Transverse colon (tissue), 4 donors: ENCODE measurements at regions not wholly inside any gene's neighbourhood (a gene's known extent, or its start where the extent isn't known, plus 50 kb on each side); places are given as distances from the start of the nearest gene placed in this dataset.
A peak's percentile ranks its signal among the peaks of the same experiment; 100 is the strongest.
"Not testable (repeated sequence)": the region's sequence is repeated elsewhere in the genome, so short reads cannot be mapped to it uniquely, and the experiment has no call there.

Experiments used
- DNase-seq: peaks from one replicate; pipeline ENCODE4 v3.0.0-alpha.2; 2019
- H3K27ac ChIP-seq, 4 donors: fragments of 200-600 bp; sonication (generic); 2 replicates each; pipeline ENCODE4 v1.5.1; 2016 to 2018; ENCODE audit warnings: inconsistent platforms in 4 of 4
- H3K27me3 ChIP-seq: fragments of 200-600 bp; sonication (generic); 2 replicates; pipeline ENCODE4 v1.5.1; 2017; ENCODE audit warnings: inconsistent platforms
- H3K36me3 ChIP-seq, 4 donors: fragments of 200-600 bp; sonication (generic); 2 replicates each; pipeline ENCODE4 v1.5.1; 2017 to 2019; ENCODE audit warnings: inconsistent platforms in 4 of 4
- H3K4me1 ChIP-seq, 4 donors: fragments of 200-600 bp; sonication (generic); 2 replicates each; pipeline ENCODE4 v1.5.1; 2017 to 2020; ENCODE audit warnings: inconsistent platforms in 4 of 4
- H3K4me3 ChIP-seq, 4 donors: fragments of 200-600 bp; sonication (generic); 1 replicate in 1 of 4; 2 replicates in 3 of 4; pipeline versions ENCODE4 v1.5.1 to v1.6.1; 2017 to 2019; ENCODE audit warnings: inconsistent platforms in 4 of 4
- H3K9me3 ChIP-seq, 2 donors: fragments of 200-600 bp; sonication (generic); 2 replicates each; pipeline ENCODE4 v1.5.1; 2017 to 2019; ENCODE audit warnings: inconsistent platforms in 2 of 2
- EP300 ChIP-seq: sonication (generic); formaldehyde crosslinking; IDR thresholded peaks from one replicate; pipeline ENCODE4 v1.6.1; 2017; ENCODE audit warnings: antibody characterized with exemption, low read depth
- POLR2A ChIP-seq: fragments of 450-650 bp; IDR thresholded peaks from one replicate; pipeline ENCODE4 v1.6.1; 2016; ENCODE audit warnings: antibody characterized with exemption, mild to moderate bottlenecking, moderate library complexity
- POLR2AphosphoS5 ChIP-seq, 3 donors: sonication (generic); formaldehyde crosslinking; IDR thresholded peaks; one replicate each; pipeline ENCODE4 v1.6.1; 2016; ENCODE audit warnings: antibody characterized with exemption in 3 of 3
- WGBS, 2 donors: methylation state at CpG; one replicate each; pipeline ENCODE4 v1.1.5; 2018; ENCODE audit warnings: low coverage in 1 of 2; 5-methylcytosine and 5-hydroxymethylcytosine counted together
- in situ Hi-C, 4 donors: fragments of 200-750 bp; cut with MboI; loops; one replicate each; pipeline versions ENCODE4 v1.15.0 to v1.15.1; 2017; ENCODE audit warnings: low sequenced_read_pairs in 3 of 4, low pct_ligation_motif_present in 1 of 4, low pct_unique_long_range_greater_than_20kb in 1 of 4
- intact Hi-C: fragments of 100-400 bp; cut with DNase I; formaldehyde crosslinking; loops from one replicate; pipeline ENCODE4 v1.15.1; 2023; ENCODE audit warnings: low total_unique reads
- TF ChIP-seq, protein P1 (sequence below), 5 experiments: fragments of 200-600 bp in 3 of 5; fragments of 450-650 bp in 2 of 5; sonication (generic) in 3 of 5; IDR thresholded peaks; 1 replicate in 2 of 5; 2 replicates in 3 of 5; pipeline ENCODE4 v1.5.1; 2016 to 2017; ENCODE audit warnings: antibody characterized with exemption in 5 of 5, inconsistent platforms in 3 of 5, mild to moderate bottlenecking in 2 of 5, moderate library complexity in 1 of 5

DNA sequence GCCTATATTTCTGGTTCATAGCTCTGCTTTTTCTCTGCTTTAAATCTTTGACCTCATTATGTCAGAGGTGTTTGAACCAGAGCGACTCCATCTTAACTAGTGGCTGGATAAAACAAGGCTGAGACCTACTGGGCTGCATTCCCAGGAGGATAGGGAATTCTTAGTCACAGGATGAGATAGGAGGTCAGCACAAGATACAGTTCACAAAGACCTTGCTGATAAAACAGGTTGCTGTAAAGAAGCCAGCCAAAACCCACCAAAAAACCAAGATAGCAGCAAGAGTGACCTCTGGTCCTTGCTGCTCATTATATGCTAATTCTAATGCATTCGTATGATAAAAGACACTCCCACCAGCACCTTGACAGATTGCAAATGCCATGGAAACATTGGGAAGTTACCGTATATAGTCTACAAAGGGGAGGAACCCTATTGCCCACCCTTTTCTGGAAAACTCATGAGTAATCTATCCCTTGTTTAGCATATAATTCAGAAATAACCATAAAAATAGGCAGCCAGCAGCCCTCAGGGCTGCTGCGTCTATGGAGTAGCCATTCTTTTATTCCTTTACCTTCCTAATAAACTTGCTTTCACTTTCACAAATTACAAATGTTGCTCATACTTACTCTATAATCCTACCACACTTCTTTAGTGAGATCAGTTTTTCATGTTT, 193.9 kb downstream of the NAF1 start:
- no peak for TF ChIP-seq EP300
- TF ChIP-seq POLR2A: no peak
- TF ChIP-seq POLR2AphosphoS5 (IDR thresholded peaks at IDR 0.05): no peak
- TF ChIP-seq, protein P1, sequence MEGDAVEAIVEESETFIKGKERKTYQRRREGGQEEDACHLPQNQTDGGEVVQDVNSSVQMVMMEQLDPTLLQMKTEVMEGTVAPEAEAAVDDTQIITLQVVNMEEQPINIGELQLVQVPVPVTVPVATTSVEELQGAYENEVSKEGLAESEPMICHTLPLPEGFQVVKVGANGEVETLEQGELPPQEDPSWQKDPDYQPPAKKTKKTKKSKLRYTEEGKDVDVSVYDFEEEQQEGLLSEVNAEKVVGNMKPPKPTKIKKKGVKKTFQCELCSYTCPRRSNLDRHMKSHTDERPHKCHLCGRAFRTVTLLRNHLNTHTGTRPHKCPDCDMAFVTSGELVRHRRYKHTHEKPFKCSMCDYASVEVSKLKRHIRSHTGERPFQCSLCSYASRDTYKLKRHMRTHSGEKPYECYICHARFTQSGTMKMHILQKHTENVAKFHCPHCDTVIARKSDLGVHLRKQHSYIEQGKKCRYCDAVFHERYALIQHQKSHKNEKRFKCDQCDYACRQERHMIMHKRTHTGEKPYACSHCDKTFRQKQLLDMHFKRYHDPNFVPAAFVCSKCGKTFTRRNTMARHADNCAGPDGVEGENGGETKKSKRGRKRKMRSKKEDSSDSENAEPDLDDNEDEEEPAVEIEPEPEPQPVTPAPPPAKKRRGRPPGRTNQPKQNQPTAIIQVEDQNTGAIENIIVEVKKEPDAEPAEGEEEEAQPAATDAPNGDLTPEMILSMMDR (IDR thresholded peaks at IDR 0.05): no peak
- Histone ChIP-seq H3K36me3 (no peaks in the 10 kb centered on the region), H3K27me3 (no peaks in the 10 kb centered on the region), H3K4me3 (no peak overlapping the region), H3K27ac (no peak overlapping the region), H3K9me3 (no peaks in the 10 kb centered on the region), H3K4me1 (no peaks in the 10 kb centered on the region)
- intact Hi-C loops: no loop called here
- no peak for DNase-seq
- WGBS, 2 donors: 75 to 80% methylated on average over 3 to 4 of the region's 4 CpGs
- in situ Hi-C loops: no loop called here

DNA sequence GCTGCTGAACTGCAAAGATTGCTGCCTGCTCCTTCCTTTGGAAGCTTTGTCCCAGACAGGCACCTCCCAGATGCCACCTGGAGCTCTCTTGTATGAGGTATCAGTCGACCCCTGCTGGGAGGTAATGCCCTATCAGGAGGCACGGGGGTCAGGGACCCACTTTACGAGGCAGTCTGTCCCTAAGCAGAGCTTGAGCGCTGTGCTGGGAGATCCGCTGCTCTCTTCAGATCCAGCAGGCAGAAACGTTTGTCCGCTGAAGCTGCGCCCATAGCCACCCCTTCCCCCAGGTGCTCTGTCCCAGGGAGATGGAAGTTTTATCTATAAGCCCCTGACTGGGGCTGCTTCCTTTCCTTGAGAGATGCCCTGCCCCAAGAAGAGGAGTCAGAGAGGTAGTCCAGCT, 197.5 kb downstream of the NAF1 start:
- Histone ChIP-seq H3K27me3 (no peaks in the 10 kb centered on the region), H3K27ac (no peak overlapping the region), H3K9me3 (no peaks in the 10 kb centered on the region), H3K4me1 (no peaks in the 10 kb centered on the region), H3K36me3 (no peaks in the 10 kb centered on the region), H3K4me3 (no peak overlapping the region)
- intact Hi-C loops (no loop called here), in situ Hi-C loops (no loop called here)
- no peak for DNase-seq
- 77% methylated on average over 5 of the region's 8 CpGs; no CpG with 5 or more reads in 1 of the 2 donors for WGBS, 2 donors
- TF ChIP-seq, protein P1 (IDR thresholded peaks at IDR 0.05): no peak
- TF ChIP-seq EP300 (no peak), POLR2A (no peak), POLR2AphosphoS5 (IDR thresholded peaks at IDR 0.05) (no peak)

DNA sequence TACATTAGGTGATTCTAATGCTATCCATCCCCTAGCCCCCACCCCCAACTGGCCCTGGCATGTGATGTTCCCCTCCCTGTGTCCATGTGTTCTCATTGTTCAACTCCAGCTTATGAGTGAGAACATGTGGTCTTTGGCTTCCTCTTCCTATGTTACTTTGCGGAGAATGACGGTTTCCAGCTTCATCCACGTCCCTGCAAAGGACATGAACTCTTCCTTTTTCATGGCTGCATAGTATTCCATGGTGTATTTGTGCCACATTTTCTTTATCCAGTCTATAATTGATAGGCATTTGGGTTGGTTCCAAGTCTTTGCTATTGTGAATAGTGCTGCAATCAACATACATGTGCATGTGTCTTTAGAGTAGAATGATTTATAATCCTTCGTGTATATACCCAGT, 200.7 kb downstream of the NAF1 start:
- in situ Hi-C loops, DNase-seq: not testable (repeated sequence)
- 56 to 91% methylated on average over 3 to 4 of the region's 4 CpGs for WGBS, 2 donors

DNA sequence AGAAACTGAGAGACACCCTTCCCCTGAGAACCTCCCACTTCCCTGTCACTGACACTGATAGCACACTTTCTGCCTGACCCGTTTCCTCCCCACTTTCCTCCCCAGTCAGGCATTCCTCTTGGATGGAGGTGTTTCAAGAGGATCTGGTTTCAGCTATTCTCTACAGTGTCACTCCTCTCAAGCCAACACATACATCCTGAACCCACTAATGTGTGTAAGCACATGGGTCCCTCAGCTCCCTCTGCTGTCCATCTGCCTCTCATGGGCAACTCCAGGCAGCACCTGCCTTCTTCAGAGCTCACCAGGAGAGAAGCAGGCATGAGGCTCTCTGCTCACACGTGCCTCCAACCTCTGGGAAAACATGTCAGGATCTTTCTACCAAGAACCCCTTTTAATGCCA, 207.6 kb downstream of the NAF1 start:
- TF ChIP-seq POLR2A (no peak), POLR2AphosphoS5 (IDR thresholded peaks at IDR 0.05) (no peak), EP300 (no peak)
- TF ChIP-seq, protein P1 (IDR thresholded peaks at IDR 0.05): no peak
- no peaks in the 10 kb centered on the region for H3K9me3 ChIP-seq
- peak; percentile 8 for DNase-seq

More for the DNA sequence above, 200.7 kb downstream of the NAF1 start:
- H3K36me3 ChIP-seq, H3K9me3 ChIP-seq, intact Hi-C loops, H3K4me3 ChIP-seq, H3K27me3 ChIP-seq, H3K27ac ChIP-seq, H3K4me1 ChIP-seq: not testable (repeated sequence)

More for the DNA sequence above, 207.6 kb downstream of the NAF1 start:
- intact Hi-C loops: no loop called here
- no peak overlapping the region for H3K4me3 ChIP-seq
- no peaks in the 10 kb centered on the region for H3K27me3 ChIP-seq
- no peaks in the 10 kb centered on the region for H3K36me3 ChIP-seq
- in situ Hi-C loops: no loop called here
- no peaks in the 10 kb centered on the region for H3K4me1 ChIP-seq
- WGBS, 2 donors: 30% methylated on average over 2 of the region's 2 CpGs; no CpG with 5 or more reads in 1 of the 2 donors
- H3K27ac ChIP-seq: no peak overlapping the region
